AG04450 (cell line): ENCODE measurements at regions not wholly inside any gene's neighbourhood (a gene's known extent, or its start where the extent isn't known, plus 50 kb on each side); places are given as distances from the start of the nearest gene placed in this dataset.

ENCODE experiments used
- CTCF ChIA-PET: fragments of 300-600, 350-600 bp; formaldehyde crosslinking; extraction: SDS; loops from one replicate; lab custom pipeline; 2022; ENCODE audit warnings: antibody characterized with exemption, inconsistent platforms; lab: Charles Lee
- POLR2A ChIA-PET: fragments of 350-600 bp; formaldehyde crosslinking; extraction: SDS; loops from one replicate; lab custom pipeline; 2021; ENCODE audit warnings: antibody characterized with exemption, inconsistent platforms; lab: Yijun Ruan, JAX
- DNase-seq: peaks from one replicate; pipeline ENCODE4 v3.0.0-alpha.2; 2011; ENCODE audit warnings: low read depth, low spot score
- H3K27ac ChIP-seq: one replicate; pipeline ENCODE4 v1.5.1; 2012; ENCODE audit warnings: low read depth, low read length, control low read depth
- H3K27me3 ChIP-seq: one replicate; pipeline ENCODE4 v1.6.0; 2012; ENCODE audit warnings: low read length; ENCODE audit not compliant: control insufficient read depth, insufficient read depth
- H3K4me3 ChIP-seq: 2 replicates; pipeline ENCODE4 v1.5.1; 2011; ENCODE audit warnings: mild to moderate bottlenecking, low read depth, low read length, control low read depth
- H3K9me3 ChIP-seq: 2 replicates; pipeline ENCODE4 v1.5.1; 2012; ENCODE audit warnings: low read length; ENCODE audit not compliant: control insufficient read depth, insufficient read depth
- CTCF ChIP-seq: IDR thresholded peaks from 2 replicates; pipeline ENCODE4 v1.5.1; 2011; ENCODE audit warnings: low read depth, low read length, control low read depth, inconsistent platforms

DNA sequence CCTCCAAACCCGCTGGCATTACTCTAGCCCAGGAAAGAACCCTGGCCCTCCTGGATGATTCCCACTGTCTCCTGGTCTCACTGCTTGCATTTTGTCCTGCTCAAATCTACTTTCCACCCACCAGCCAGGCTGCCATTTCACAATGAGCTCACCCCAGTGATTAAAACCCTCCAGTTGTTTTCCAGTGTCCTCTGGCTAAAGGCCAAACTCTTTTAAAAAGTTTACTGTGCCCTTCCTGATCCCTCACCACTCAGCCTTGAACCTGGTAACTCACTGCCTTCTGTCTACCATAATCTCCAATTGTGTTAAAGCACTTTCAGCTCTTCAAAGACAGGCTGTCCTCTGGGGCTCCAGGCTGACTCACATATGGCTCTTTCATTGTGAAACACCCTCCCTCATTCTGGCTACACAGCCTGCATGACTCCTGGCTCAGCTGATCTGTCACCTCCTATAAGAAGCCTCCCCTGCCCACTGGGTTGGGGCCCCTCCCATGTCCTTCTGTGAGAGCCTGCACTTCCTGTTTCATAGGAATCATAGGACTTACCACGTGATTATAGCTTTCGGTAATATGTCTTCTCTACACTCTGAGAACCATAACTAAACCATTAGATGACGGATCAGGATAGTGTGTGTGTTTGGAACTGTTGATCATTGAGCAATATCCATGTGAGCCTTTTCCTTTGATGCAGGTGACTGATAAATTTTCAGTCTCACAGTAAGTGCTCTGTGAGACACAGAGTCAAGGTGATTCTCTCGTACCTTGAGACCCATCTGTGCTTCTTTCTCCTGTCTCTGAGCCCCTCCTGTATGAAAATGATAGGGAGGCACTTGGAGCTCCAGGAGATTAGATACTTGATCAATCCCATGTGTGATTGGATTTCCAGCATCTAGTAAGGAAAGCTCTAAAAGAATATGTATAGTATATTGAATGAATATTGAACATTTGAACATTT is 590.8 kb upstream of the ID2 start:
- no peak for TF ChIP-seq CTCF
- H3K27ac ChIP-seq: no peak overlapping the region
- no peaks in the 10 kb centered on the region for H3K27me3 ChIP-seq
- DNase-seq: peak; percentile 63
- H3K9me3 ChIP-seq: no peaks in the 10 kb centered on the region
- POLR2A ChIA-PET: interaction anchor here (1.1 to 3.0 kb wide), 2 partner anchors 98 to 591 kb away, joined by 4 to 8 read pairs; partner anchors contain the start of gene ID2
- CTCF ChIA-PET: no interaction called here
- H3K4me3 ChIP-seq: no peak overlapping the region

- POLR2A ChIA-PET: no interaction called here
- no peak for DNase-seq
- Histone ChIP-seq H3K27me3 (no peaks in the 10 kb centered on the region), H3K9me3 (no peaks in the 10 kb centered on the region), H3K4me3 (no peak overlapping the region), H3K27ac (no peak overlapping the region)
- no peak for TF ChIP-seq CTCF
- CTCF ChIA-PET: no interaction called here
Observed at GRCh38 chr2:8094526-8094925, 587.3 kb upstream of the ID2 start.

- no peak for TF ChIP-seq CTCF
- ChIA-PET CTCF (interaction anchor here (0.6 to 1.1 kb wide), 2 partner anchors 11 to 891 kb away, joined by 3 to 4 read pairs; no protein-coding TSS in a partner anchor), POLR2A (no interaction called here)
- H3K27me3 ChIP-seq: no peaks in the 10 kb centered on the region
- DNase-seq: no peak
- H3K9me3 ChIP-seq: no peaks in the 10 kb centered on the region
- no peak overlapping the region for H3K4me3 ChIP-seq
- no peak overlapping the region for H3K27ac ChIP-seq
Observed at GRCh38 chr2:8095978-8096377, 585.9 kb upstream of the ID2 start.

- no peak overlapping the region for H3K4me3 ChIP-seq
- no peak overlapping the region for H3K27ac ChIP-seq
- DNase-seq: no peak
- ChIA-PET POLR2A (no interaction called here), CTCF (interaction anchor here (0.6 to 1.1 kb wide), 2 partner anchors 11 to 891 kb away, joined by 3 to 4 read pairs; no protein-coding TSS in a partner anchor)
- no peaks in the 10 kb centered on the region for H3K27me3 ChIP-seq
- TF ChIP-seq CTCF: no peak
- no peaks in the 10 kb centered on the region for H3K9me3 ChIP-seq
Observed at GRCh38 chr2:8096484-8096883, 585.4 kb upstream of the ID2 start.
